ENCODE measurements at regions not wholly inside any gene's neighbourhood (a gene's known extent, or its start where the extent isn't known, plus 50 kb on each side); places are given as distances from the start of the nearest gene placed in this dataset.

DNA sequence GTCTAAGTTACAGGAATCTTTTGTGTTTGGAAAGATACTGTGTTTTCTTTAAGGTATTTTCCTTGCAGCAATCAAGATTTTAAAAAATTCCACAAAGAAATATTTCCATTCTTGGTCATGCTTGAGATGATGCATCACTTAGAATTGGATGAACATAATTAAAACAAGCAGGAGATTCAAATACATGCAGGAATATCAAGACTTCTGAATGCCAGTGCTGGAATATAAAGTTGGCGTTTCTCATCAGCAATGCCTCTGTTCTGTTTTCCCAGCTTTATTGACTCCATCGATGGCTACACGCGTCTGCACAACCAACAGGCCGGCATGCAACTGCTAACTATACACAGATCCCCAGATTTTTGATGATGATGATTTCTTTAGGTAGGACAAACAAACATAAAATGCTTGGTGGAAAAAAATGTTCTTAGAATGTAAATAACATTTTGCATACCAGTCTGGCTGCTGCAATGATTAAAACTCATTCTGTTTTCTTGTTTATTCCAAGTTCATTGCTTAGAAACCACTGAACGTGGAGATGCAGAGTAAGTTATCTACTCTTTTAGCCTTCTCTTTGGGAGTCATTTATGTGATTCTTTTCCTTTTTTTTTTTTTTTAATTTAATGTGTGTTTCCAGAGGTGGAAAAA lies 91.3 kb upstream of the FAM171A1 start:
- no peak for DNase-seq (ENCODE audit: low read depth in 2 of 2)

DNA sequence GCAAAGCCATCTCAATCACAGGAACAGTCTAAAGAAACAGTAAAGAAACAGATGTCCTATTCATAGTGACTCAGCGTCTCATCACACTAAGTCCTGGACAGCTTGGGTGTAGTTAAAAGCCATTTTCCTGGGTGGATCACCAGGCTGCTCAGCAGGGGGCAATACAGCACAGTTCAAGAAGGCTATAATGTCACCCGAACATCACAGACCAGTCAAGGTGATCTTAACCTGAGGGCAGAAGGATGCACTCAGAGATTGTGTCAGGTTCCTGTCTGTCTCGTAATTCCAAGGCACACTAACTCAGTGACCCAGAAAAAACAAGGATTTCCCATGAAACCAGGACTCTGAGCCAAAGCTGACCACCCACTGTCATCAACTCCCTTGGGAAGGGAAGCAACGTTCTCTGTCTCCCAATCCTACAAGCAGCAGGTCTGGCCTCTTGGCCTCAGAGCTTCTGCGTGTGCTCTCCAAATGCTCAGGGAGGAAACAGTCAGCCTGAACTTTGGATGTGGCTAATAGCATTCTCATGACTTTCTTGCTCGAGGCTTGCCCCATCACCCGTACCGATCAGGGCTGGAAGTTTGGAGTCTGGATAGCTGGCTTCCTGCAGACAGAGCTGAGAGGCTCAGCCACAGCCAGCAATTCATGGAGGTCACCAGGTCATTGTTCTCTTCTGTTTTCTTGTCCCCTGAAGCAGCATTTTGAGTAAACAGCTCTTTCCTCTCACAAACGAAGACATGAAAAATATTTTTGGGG lies 90.4 kb upstream of the FAM171A1 start:
- no peak for DNase-seq (ENCODE audit: low read depth in 2 of 2)

DNA sequence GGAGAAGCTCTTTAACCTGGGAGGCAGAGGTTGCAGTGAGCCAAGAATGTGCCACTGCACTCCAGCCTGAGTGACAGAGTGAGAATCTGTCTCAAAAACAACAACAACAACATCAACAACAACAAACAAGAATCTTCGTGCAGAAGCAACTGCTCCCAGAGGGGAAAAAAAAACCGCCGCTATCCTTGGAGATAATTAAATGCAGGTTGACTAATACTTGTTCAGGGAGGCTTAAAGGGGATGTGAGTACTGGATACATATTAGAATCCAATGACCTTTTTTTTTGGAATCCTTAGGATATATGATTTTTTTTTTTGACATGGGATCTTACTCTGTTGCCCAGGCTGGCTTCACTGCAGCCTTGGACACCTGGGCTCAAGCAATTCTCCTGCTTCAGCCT lies 89.6 kb upstream of the FAM171A1 start:
- no peak for DNase-seq (ENCODE audit: low read depth in 2 of 2)

DNA sequence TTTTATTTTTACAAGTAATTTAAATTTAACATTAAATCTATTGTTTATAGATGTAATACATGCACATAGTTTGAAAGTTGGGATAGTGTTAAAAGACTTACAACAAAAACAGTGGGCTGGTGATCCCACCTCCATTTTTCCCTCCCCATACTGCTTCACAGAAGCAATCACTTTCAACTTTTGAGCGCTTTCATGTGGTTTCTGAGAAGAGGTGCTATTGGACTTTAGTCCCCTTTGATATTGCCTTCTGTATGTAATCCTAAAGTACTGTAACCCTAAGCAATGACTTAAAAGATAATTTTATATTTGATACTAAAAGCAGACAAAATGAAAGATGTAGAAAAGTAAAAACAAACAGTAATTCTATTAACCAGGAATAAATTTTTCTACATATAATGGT lies 88.1 kb upstream of the FAM171A1 start:
- DNase-seq (ENCODE audit: low read depth in 2 of 2) = no peak

DNA sequence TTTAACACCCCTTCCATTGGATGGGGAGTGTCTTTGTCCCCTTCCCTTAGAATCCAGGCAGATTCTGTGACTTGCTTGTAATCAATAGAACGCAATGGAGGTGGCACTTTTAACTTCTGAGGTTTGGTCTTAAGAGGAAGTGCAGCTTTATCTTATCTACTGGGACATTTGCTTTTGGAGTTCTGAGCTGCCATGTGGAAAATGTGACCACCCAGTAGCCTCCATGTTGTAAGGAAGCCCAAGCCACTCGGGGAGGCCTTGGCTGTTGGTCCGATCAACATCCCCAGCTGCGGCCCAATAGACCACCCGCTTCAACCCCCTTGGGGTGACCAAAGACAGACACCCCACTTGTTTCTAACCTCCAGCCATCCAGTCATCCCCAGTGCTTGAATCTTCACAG lies 86.3 kb upstream of the FAM171A1 start:
- no peak for DNase-seq (ENCODE audit: low read depth in 2 of 2)

DNA sequence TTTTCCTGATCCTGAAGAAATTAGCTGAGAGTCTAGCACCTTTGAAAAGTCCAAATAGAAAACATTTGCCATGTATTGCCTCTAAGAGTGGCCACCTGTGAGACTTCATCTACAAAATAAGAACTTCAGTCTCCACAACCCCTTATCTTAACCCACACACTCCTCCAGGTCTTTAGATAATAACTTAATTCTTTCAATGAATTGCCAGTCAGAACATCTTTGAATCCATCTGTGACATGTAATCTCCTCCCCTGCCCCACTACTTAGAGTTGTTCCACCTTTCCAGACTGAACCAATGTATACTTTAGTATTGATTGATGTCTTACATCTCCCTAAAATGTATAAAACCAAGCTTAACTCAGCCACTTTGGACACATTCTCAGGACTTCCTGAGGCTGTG lies 84.4 kb upstream of the FAM171A1 start:
- no peak for DNase-seq (ENCODE audit: low read depth in 2 of 2)

DNA sequence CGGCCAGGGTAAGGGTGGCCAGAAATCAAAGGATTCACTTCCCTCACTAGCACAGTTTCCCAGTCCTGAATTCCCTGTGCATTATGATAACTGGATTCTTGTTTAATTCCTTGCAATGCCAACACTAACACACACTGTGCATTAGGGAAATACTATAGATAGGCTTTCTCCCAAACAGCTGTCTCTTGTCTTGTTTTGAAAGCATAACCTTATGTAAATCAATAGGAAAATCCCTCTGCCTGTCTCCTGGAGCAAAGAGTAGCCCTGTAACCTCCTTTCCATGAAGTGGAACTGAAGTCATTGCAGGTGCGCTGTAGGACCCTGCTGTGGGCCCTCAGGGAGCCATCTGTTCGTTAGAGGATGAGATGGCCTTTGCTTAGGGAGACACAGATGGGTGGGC lies 82.8 kb upstream of the FAM171A1 start:
- no peak for DNase-seq (ENCODE audit: low read depth in 2 of 2)

DNA sequence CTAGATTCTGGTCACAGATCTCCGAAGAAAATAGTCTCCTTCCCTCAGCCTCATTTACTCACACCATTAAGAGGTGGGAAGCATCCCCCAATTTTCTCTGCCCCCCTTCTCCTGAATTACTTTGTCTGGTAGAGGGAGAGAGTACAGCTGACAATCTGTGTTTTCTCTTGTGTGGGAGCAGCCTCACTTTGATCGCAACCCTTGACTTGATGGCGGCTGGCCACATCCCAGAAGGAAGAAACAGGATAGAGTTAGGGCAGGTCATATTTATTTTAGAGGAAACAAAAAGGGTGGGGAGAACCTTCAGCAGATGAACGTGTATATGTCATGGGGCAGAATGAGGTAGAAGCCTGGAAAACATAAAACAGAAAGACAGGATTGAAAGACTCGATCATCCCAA lies 82.4 kb upstream of the FAM171A1 start:
- no peak for DNase-seq (ENCODE audit: low read depth in 2 of 2)

DNA sequence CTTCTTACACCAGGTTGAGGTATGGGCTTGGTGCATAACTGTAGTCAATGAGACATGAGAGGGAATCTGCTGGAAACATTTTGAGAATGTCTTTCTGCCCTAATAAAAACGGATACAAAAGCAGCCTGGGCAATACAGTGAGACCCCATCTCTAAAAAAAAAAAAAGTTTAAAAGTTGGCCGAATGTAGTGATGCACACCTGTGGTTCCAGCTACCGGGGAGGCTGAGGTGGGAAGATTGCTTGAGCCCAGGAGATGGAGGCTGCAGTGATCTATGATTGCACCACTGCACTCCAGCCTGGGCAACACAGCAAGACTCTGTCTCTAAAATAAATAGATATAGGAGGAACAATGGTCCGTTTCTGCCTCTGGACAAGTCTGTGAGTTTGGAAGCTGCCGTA lies 81.5 kb upstream of the FAM171A1 start:
- DNase-seq (ENCODE audit: low read depth in 2 of 2) = no peak

DNA sequence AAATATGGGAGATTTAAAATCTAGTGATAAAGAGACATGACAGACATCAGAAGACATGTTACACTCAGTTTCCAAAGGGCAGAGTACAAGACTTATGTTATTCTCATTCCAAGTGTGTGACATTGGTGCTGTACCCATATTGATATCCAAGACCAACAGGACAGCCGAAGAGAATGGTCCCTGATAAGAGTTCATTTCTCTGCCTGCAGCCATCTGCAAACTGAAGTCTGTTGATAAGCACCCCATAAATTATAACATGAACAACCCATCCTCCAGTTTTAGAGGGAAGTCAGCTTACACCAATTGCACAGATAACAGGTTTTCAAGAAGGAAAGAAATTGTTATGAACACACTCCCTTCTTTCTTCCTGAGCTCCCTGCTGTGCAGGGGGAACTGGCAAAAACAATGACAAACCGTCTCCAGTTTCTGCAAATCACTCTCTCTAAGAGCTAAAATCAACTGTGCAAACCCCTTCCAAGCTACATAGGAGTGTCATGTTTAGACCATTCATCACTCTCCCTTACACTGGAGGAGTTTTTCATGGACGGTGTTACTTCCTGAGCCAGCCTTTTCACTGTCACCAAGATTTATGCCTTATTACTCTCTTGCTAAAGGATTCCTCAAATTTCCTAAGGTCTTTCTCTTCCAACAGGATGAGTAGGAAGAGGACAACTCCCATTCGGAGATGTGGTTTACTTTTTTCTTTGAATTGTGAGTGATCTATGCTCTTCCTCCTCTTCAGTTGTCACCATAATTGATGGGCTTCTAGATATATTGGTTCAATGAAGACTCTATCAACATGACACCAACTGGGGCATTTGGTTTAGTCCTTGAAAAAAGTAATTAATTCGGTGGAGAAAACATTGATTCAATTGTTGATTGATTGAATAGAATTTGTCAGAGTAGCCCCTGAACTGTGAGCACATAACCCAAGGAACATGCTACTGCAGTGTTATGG lies 80.3 kb upstream of the FAM171A1 start:
- DNase-seq (ENCODE audit: low read depth in 2 of 2) = no peak

DNA sequence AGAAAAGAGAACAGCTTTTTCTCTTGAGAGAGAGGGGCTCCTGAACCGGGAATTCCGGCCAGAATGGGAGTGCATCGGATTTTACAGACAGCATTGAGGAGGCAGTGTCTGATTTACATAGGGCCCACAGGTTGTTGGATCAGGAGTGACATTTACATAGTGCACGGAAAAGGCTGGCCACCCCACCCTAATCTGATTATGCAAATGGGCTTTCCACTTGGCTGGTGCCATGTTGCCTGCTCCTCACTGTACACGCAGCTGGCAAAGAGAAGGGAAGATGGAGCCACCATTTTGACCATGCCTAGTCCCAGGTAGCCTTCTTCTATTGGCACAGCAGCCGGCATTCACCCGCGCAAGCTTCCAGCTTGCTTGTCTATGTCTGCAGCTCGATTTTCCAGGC lies 77.5 kb upstream of the FAM171A1 start:
- no peak for DNase-seq (ENCODE audit: low read depth in 2 of 2)

DNA sequence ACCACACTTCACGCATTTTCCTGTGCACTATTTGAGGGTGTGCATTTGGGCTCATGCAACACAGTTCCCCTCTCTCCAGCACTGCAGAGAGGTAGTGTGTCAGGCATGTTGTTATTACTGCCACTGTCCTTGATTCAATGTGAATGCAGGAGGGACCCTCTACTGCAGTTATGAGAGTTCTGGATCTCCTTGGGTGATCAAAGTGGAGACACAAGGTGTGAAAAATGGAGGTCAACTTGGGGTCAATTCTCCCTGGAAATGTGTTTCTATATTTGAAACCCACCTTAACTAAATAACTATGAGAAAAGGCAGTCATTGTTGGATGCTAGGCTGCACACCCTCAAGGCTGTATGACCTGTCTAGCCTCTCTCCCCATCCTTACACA lies 73.9 kb upstream of the FAM171A1 start:
- no peak for DNase-seq (ENCODE audit: low read depth in 2 of 2)

DNA sequence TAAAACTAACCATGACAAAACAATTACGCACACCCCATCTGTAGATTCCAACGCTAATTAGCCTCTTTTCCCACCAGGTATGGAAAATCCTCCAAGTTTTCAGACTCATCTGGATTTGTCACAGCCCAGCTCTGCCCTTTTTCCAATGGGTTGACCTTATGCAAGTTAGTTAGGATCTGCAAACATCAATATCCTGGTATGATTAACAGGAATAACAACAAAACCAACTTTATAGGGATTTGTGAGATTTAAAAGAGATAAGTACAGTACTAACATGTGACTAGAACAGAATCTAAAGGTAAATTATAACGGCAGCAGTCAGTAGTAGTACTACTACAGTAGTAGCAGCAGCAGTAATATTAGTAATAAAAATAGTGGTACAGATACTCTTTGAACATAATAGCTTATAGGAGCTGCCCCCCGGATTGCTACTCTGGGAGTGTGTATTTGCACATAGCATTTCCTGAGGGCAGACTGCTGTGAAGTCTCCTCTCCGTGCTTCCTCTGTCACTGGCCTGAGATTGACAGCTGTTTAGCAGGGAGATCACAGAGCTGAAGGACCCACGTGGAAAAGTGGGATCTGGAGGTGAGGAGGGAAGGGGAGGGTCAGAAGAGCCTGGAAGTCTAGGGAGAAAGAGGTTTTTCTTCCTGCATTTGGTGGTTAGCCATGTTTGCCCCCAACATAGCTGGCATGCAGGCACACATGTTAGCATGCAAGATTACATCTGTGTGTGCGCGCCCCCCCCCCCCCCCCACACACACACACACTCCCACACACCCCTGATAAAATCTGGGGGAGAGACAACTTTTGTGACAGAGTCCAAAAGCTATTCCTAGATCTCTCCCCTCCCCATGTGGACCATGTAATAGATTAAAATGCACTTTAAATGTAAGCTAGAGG lies 73.3 kb upstream of the FAM171A1 start:
- DNase-seq (ENCODE audit: low read depth in 2 of 2) = no peak

DNA sequence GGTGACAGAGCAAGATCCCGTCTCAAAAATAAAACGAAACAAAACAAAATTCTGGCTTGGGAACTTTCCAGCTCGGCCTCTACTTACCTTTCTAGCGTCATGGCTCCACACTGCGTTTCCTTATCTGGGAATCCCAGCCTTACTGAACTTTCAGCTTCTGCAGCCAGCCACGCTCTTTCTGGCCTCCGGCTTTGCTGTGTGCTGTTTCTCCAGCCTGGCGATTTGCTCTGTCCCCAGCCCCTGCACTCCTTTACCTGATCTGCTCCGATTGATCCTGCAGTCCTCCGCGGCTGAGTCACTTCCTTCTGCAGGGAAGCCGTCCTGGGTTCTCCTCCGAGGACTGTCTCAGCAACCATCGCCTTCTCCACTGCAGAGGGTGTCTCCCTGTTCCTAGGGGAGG lies 71.0 kb upstream of the FAM171A1 start:
- no peak for DNase-seq (ENCODE audit: low read depth in 2 of 2)

DNA sequence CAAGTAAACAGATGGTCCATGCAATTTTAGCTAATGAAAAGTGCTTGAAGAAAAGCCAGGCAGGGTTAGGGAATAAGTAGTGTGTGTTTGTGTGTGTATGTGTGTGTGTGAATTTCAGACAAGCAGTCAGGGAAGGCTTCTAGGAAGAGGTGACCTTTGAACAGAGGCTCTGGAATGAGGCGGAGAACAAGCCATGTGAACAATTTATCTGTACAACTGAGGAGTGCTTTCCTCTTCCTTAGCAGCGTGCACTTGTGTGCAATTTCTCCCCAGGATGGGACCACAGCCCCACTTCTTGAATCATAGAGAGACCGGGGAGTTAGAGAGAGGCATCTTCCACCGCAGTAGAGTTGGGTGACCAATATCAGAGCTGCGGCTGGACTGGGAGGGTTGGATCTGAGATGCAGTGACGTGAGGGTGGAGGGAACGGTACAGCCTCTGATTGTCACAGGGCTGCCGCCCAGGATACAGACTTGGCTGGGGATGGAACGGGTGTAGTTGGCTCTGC lies 69.2 kb upstream of the FAM171A1 start:
- no peak for DNase-seq (ENCODE audit: low read depth in 2 of 2)

DNA sequence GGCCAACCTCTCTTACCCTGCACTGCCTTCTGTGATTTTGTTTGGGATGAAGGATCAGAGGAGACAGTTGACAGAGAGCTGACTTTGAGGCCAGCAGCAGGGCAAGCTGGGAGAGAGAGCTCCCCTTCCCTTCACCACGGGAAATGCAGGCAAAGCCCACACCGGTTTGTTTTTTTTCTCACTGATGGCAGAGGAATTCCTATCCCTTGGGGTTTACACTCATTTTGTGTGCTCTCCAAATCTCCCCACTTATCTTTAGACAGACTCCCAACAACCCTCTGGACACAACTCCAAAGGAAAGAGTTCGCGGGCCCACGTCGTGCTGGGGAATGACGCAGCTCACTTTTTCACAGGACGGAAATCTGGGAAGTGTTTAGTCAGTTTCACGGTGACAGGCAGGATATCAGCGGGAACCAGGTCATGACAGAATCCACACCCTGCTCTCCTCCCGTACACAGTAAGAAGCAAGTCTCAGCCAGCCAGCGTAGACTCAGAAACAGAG lies 68.3 kb upstream of the FAM171A1 start:
- no peak for DNase-seq (ENCODE audit: low read depth in 2 of 2)

DNA sequence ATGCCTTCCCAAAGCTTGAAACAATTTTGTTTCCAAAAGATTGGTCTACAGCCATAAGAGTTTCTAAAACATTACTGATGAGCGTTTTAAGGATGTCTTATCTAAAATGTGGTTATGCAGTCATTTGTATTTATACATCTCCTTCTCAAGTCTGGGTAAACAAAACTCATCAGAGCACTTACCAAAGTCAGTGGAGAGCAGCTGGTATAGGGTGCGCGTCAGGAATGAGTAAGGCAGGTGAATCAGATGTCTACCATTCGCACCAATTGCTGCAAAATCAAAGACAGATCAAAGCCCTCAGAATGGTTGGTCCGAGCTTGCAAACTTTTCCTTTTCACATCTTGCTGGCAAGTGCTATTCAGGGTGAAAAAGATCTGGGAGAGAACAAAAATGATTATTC lies 65.6 kb upstream of the FAM171A1 start:
- DNase-seq (ENCODE audit: low read depth in 2 of 2) = no peak

DNA sequence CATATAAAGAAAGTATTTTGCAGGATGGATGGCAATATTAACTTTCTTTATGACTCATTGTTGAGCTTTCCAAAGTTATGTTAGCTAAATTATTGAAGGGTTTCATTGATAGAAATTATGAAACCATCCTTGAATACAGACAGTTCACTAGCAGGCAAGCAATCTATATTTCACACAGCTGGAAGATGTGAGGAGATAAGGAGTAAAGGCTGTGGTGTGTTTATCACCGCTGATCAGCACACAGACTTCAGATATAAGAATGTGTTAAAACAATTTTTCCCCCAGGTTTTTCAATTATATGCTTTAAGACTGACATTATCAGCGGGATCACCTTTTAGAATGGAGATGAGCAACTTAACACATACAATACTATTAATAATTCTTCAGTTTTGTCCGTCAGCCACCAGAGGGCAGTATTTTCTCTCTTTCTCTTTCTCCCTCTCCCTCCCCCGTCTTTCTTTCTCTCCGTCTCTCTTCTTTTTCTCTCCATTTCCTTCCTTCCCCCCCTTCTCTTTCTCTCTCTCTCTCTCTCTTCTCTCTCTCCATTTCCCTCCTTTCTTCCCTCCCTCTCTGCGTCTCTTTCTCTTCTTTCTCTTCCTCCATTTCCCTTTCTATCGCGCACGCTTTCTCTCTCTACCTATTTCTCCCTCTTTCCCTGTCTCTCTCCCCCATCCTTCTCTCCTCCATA lies 62.9 kb upstream of the FAM171A1 start:
- DNase-seq (ENCODE audit: low read depth in 2 of 2) = peak in 1 of 2 experiments; percentile 4

DNA sequence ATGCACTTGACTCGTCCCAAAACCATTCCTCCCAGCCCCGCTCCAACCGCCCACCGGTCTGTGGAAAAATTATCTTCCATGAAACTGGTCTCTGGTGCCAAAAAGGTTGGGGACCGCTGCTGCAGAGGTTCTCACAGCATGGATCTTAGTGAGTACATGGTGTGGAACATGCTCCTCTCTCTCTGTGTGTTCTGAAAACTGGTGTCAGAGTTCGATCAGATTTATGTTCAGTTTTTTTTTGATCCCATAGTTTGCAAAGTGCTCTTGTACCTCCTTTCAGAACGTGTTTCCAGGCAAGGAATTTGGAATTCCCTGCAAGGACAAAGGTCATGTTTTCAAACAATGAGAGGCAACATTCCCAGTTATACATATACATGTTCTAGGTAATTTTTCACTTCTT lies 61.2 kb upstream of the FAM171A1 start:
- DNase-seq (ENCODE audit: low read depth in 2 of 2) = no peak

DNA sequence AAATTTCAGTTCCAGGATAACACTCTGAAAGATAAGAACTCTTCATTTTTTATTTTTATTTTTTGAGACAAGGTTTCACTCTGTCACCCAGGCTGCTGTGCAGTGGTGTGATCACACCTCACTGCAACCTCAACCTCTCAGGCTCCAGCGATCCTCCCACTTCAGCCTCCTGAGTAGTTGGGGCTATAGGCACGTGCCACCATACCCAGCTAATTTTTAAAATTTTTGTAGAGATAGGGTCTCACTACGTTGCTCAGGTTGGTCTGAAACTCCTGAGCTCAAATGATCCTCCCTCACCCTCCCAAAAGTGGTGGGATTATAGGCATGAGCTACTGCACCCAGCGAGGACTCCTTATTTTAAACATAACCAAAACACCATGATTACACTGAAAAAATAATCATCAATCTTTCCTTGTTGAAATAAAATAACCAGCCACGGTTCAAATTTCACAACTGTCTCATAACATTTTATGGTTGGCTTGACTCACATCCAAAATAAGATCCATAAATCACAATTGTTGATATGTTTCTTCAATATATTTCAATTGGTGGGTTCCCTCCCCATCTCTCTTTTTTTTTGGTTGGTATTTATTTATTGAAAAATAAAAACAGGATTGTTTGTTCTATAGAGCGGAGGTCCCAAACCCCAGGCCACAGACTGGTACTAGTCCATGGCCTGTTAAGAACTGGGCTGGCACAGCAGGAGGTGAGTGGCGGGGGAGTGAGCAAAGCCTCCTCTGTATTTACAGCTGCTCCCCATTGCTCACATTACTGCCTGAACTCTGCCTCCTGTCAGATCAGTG lies 60.1 kb upstream of the FAM171A1 start:
- DNase-seq (ENCODE audit: low read depth in 2 of 2) = no peak

Data from stimulated activated CD4-positive, alpha-beta T cell treated with anti-CD3 and anti-CD28 coated beads, Interleukin-12 subunit alpha, Interleukin-12 subunit beta, amount 100 ng/mL, for 24 hours (primary cell).